Putamen (tissue), 1 donor: ENCODE measurements at regions not wholly inside any gene's neighbourhood (a gene's known extent, or its start where the extent isn't known, plus 50 kb on each side); places are given as distances from the start of the nearest gene placed in this dataset.
"Not testable (repeated sequence)": the region's sequence is repeated elsewhere in the genome, so short reads cannot be mapped to it uniquely, and the experiment has no call there.

Experiments
- DNase-seq: peaks from one replicate; pipeline ENCODE4 v3.0.0-alpha.2; 2016; ENCODE audit warnings: low spot score

DNA sequence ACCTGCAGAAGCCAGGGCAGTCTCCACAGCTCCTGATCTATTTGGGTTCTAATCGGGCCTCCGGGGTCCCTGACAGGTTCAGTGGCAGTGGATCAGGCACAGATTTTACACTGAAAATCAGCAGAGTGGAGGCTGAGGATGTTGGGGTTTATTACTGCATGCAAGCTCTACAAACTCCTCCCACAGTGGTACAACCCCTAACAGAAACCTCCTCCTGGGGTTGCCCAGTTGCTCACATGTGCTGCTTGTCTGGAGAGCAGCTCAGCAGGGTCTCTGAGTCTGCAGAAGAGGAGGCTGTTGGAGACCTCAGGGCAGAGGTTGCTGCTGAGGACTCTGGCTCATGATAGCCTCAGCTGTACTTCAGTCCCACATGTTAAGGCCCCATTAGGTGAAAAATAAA, 1269.1 kb downstream of the RPIA start:
- DNase-seq: not testable (repeated sequence)

DNA sequence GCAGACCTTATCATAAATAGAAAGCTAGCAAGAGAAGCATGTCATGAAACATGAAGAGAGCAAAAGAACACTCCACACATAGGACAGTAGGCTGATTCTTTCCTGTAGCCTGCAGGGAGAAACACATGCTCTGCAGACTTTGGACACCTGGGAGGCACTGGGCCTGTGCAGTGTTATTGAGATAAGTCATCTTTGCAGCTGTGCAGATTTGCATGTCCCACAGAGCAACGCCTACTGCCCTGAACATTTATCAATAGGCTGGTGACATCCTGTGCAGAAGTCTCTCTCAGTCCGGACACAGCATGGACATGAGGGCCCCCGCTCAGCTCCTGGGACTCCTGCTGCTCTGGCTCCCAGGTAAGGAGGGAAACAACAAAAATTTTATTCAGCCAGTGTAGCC, 1277.1 kb downstream of the RPIA start:
- DNase-seq: not testable (repeated sequence)

DNA sequence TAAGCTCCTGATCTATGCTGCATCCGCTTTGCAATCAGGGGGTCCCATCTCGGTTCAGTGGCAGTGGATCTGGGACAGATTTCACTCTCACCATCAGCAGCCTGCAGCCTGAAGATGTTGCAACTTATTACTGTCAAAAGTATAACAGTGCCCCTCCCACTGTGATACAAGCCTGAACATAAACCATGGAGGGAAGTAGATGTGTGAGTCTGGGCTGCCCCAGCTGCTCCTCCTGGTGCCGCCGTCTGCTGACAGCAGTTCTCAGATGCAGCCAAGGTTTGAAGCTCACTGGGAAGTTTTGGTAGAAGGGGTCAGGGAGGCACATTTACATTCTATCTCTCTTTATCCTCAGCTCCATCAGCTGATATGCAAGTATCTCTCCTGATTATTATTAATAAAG, 1277.7 kb downstream of the RPIA start:
- not testable (repeated sequence) for DNase-seq

DNA sequence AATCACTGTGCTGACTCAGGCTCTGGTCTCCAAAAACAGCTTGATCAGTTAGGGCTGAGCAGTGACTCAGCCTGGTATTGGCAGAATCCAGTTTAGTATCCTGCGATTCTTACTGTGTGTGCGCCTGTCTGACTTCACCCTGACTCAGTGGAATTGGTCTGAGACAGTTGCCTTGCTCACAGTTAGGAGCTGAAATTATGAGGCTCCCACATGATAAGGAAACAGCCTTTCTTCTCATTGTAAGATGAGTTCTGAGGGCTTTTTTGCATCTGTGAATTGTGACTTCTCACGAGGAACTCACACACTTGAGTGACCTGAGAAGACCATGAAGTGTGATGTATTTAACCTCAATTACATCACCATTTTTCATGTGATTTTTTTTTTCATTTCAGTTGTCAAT, 1282.4 kb downstream of the RPIA start:
- DNase-seq: not testable (repeated sequence)

DNA sequence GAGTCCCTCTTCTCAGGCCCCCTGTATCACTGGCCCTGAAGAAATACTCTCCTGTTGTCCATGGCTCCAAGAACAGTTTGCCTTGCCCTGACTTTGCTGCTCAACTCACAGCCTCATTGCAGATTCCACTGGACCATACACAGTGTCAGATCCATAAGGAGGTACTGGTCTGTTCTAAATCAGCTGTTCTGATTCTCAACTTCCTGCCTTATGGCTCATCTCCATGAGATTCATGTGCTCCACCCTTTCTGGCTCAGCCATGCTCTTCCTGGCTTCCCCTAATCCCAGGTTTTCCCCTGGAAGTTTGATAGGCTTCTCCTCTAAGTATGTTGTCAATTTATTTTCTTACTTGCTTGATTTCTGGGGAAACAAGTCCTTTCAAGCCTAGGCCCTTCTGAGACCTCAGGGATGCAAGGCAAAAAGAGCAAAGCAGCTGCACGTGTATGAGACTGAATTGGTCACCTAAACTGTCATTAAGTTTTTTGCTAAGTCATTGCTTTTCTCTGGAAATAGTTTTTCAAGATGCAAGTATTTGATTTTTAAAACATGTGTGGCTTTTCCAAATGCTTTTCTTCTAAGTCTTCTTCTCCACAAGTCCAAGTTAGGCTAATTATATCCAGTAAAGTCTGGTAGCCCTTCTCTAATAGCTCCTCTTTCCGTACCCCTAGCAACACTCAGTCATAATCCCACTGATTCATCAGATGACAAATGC, 1288.5 kb downstream of the RPIA start:
- not testable (repeated sequence) for DNase-seq

DNA sequence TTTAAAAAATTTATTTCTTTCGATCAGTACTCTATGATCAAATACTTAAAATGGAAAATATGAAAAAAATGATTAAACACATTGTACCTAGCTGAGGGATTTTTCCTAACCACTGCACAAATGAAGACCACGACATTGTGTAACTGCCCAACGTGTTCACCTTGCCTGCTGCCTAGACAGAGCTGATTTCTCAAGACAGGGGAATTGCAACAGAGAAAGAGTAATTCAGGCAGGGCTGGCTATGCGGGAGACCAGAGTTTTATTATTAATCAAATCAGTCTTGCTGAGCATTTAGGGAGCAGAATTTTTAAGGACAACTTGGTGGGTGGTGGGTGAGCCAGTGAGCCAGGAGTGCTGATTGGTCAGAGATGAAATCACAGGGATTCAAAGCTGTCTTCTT, 1290.8 kb downstream of the RPIA start:
- DNase-seq: not testable (repeated sequence)

DNA sequence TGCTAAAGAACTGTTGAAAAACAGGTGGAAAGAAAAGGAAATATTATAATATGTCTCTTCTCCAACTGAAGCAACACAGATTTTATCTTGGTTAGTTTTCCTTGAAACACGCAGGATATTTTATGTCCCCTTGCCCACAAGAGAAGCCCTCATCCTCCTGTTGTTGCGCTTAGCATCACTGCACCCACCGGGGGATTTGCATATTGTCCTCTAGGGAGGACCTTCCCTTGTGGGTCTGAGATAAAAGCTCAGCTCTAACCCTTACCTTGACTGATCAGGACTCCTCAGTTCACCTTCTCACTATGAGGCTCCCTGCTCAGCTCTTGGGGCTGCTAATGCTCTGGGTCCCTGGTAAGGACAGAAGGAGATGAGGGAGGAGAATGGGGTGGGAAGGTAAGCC, 1294.2 kb downstream of the RPIA start:
- not testable (repeated sequence) for DNase-seq

DNA sequence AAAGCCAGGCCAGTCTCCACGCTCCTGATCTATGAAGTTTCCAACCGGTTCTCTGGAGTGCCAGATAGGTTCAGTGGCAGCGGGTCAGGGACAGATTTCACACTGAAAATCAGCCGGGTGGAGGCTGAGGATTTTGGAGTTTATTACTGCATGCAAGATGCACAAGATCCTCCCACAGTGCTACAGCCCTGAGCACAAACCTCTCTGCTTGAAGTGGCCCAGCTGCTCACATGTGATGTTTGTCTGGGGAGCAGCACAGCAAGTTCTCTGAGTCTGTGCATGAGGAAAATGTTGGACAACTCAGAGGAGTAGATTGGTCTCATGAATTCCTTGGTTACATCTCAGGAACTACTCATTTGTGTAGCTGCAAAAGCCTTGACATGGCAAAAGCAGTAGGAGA, 1295.1 kb downstream of the RPIA start:
- not testable (repeated sequence) for DNase-seq

DNA sequence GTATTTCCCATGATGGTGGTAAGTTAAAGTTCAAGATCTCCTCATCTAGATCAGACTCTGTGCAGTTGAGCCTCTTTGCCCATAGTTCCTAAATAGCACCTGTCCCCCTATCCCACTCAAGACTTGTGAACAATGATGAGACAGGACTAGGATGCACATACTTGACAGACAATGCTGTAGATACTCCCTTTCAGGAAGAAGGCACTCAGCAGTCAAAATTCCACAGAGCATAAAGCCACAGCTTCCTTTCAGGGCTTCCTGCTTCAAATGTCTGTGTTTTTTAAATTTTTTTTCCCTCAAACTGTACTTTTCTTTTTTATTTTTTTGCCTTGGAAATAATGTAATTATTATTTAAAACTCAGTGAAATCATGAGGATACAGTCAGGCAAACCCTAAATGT, 1305.3 kb downstream of the RPIA start:
- DNase-seq: not testable (repeated sequence)

DNA sequence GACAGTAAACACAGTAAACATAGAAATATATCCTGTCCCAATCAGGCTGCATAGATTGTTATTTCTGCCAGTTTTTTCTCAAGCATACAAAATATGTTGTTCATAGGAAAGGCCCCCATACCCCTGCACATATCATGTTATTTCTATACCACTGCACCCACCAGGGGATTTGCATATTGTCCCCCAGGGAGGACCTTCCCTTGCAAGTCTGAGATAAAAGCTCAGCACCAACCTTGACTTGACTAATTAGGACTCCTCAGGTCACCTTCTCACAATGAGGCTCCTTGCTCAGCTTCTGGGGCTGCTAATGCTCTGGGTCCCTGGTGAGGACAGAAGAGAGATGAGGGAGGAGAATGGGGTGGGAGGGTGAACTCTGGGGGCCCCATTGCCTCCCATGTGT, 1313.1 kb downstream of the RPIA start:
- DNase-seq: not testable (repeated sequence)

DNA sequence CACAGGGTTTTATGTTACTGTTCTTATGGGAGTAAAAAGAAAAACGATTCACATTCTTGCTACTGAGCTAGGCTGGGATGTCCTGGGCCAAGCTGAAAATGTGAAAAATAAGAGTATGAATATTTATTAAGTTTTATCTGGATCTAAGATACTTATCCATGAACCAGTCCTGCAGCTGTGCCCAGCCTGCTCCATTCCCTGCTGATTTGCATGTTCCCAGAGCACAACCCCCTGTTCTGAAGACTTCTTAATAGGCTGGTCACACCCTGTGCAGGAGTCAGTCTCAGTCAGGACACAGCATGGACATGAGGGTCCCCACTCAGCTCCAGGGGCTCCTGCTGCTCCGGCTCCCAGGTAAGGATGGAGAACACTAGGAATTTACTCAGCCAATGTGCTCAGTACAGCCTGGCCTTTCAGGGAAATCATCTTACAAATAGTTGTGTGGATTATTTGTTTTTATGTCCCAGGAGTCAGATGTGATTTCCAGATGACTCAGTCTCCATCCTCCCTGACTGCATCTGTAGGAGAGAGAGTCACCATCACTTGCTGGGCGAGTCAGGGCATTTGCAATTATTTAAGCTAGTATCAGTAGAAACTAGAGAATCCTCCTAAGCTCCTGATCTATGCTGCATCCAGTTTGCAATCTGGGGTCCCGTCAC, 1319.1 kb downstream of the RPIA start:
- DNase-seq: not testable (repeated sequence)

DNA sequence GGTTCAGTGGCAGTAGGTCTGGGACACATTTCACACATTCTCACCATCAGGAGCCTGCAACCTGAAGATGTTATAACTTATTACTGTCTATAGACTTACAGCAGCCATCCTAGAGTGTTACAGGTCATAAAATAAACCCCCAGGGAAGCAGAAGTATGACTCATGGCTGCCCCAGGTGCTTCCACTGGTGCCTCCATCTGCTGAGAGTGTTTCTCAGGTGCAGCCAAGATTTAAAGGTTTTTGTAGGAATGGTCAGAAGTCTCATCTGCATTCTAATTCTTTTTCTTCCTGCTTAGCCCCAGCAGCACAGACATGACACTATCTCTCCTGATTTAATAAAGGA, 1319.6 kb downstream of the RPIA start:
- DNase-seq: not testable (repeated sequence)

DNA sequence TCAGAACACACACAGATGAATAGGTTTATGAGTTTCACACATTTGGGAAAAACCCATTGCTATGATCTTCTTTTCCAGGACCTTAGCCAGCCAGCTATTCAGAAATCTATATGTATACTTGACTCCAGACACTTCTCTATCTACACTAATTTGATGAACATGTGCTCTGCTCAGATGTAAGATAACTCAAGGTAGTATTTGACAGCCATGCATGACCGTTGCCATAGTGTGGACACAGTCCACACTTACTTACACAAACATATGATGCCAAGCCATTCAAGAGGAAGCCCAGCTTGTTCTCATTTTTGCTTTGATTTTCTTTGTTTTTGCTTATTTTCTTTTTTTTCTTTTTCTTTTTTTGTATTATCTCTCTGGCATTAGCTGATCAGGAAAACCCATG, 1328.4 kb downstream of the RPIA start:
- not testable (repeated sequence) for DNase-seq

DNA sequence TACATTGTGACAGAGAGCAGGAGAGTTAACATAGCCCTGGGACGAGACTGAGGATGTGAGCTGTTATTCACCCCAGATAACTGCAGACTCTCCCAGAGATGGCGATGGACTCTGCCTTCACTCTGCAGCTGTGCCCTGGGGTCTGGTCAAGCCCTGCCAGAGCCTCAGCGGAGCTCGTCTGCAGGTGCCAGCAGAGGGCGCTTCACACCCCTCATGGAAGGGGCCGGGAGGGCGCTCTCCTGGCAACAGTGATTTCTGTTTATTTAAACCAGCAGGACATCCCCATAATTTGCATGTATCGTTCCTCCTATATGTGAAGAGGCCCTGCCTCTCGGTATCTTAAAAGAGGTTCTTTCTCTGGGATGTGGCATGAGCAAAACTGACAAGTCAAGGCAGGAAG, 1329.8 kb downstream of the RPIA start:
- not testable (repeated sequence) for DNase-seq

DNA sequence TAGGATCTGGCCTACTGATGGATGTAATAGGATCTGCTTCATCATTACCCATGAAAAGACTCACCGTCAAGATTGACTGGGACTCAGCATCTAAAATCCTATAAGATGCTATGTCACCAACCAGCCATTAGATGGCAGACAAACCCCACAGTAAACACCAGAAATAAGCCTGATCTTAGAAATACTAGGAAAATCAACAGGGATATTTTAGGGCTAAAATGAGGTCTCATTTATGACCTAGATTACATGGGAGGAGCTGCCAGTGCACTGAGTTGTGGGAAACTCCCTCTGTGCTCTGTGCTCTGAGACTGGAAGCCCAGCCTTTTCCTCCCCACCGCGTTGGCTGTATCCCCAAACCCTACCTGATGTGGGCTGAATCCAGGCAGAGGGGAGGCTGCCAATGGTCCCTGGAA, 1335.8 kb downstream of the RPIA start:
- not testable (repeated sequence) for DNase-seq

DNA sequence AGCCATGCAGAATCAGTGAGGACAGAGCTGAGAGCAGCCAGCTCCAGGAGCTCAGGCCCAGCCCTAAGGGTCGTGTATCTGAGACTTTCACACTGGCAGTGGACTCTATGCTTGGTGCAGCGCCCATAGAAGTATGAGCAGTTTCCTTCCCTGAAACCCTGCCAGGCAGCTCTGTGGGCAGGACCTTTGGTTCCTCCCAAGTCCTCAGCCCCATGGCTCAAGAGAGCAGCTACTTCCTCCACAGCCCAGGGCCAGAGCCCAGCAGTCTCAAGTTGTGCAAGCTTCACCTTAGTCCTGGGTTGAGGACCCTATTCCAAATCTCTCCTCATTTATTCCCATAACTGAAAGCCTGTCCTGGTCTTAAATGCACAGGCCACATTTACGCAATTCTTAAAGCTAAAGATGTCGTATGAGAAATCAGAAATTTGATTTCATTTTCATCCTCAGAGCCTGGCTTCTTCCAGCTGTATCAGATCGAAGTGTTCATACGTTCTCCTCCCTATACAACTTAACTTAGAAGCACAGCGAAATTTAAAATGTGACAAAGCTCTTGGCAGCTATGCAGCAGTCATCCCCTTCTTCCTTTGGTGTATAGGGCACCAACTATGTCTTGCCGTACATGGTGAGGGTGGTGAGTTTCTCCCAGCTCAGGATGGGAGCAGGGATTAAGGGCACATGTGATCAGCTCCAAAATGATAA, 1337.1 kb downstream of the RPIA start:
- DNase-seq: not testable (repeated sequence)

DNA sequence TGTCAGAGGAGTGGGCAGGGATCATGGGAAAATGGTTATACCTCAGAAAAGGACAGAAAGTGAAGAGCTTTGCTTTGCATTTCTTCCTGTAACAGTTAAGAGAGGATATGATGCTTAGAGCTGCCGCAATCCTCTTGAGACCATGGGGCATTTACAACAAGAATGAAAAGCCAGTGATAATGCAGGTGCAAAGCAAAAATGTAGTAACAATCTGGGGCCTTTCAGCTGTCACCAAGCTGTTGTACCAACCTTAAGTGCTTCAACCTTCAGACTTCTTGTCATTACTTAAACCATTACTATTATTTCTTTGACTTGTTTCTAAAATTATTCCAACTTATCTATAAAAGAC, 1337.6 kb downstream of the RPIA start:
- DNase-seq: not testable (repeated sequence)

DNA sequence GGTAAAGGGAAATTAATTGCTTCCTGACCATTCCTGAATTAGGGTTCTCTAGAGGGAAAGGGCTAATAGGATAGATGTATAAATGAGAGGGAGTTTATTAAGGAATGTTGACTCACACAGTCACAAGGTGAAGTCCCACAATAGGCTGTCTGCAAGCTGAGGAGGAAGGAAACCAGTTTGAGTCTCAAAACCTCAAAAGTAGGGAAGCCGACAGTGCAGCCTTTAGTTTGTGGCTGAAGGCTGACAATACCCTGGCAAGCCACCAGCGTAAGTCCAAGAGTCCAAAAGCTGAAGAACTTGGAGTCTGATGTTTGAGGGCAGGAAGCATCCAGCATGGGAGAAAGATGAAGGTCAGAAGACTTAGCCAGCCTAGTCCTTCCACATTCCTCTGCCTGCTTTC, 1340.8 kb downstream of the RPIA start:
- not testable (repeated sequence) for DNase-seq

DNA sequence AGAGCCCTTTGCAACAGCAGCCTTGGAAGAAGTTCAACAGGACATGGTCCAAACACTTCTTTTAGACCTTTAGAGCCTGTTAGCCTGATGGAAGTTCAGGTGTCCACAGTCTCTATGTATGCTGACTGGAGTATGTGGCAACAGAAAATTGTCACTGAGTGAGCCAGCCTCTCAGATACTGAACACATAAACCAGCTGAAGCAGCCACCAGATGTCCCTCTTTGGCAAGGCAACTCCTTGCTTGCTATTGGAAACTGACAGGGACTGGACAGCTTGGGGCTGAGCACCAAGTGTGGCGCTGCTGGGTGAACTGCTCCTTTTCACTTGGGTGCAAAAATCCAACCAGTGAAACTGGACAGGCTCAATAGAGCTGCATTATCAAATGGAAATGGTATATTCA, 1344.9 kb downstream of the RPIA start:
- not testable (repeated sequence) for DNase-seq

DNA sequence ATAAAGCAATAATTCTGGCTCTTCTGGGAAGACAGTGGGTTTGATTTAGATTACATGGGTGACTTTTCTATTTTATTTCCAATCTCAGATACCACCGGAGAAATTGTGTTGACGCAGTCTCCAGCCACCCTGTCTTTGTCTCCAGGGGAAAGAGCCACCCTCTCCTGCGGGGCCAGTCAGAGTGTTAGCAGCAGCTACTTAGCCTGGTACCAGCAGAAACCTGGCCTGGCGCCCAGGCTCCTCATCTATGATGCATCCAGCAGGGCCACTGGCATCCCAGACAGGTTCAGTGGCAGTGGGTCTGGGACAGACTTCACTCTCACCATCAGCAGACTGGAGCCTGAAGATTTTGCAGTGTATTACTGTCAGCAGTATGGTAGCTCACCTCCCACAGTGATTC, 1347.6 kb downstream of the RPIA start:
- DNase-seq: not testable (repeated sequence)

DNA sequence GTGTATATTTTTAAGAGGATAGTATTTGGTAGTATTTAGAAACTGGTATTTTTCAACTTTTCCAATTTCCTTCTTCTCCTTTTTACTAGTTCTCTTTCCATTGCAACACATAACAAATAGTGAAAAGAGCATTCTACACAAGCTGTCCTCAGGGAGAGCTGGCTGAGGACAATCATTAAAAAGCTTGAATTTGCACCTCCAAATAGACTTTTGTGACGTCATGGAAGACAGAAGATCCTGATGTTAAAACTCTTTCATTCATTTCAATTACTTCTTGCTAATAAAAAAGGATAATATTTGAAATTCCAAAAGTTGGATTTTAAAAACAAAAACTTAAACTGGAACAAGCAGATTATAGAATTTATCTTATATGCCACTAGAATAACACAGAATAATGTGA, 1356.3 kb downstream of the RPIA start:
- DNase-seq: not testable (repeated sequence)

DNA sequence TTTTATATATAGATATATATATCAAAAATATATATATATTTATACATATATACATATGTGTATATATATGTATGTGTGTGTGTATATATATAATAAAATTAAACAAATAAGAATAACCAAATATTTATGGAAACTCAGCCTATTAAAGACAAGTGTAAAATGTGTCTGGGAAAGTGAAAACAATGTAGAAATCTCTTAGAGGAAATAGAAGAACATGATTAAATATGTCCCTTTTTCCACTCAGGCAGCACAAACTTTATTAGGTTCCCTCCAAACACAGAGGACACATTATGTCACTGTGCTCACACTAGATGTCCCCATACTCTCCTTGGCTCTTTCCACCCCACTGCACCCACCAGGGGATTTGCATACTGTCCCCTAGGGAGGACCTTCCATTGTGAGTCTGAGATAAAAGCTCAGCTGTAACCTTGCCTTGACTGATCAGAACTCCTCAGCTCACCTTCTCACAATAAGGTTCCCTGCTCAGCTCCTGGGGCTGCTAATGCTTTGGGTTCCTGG, 1360.7 kb downstream of the RPIA start:
- not testable (repeated sequence) for DNase-seq
